CD4-positive, alpha-beta T cell treated with Interleukin-1 beta for 1 hour (primary cell): ENCODE measurements at regions not wholly inside any gene's neighbourhood (a gene's known extent, or its start where the extent isn't known, plus 50 kb on each side); places are given as distances from the start of the nearest gene placed in this dataset.

Source experiments
- DNase-seq, 2 donors: peaks; one replicate each; pipeline ENCODE4 v3.0.0-alpha.2; 2020 to 2022

DNA sequence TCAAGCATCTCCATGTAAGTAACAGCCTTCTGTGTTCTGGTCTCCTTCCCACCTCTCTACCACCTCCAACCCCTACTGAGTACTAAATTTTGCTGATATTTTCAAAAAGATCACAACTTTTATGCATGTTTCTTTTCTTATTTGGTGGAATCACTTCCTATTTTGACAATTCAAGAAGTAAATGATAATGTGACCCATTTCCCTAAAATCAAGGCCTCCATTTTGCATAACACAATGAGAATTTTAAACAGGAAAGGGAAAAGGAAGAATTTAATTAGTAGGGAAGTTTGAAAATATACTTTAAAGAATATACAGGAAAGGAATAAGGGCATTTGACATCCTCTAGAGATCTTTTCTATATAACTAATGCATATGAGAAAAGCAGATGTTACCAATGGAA is 212.9 kb upstream of the RASA1 start:
- no peak for DNase-seq

DNA sequence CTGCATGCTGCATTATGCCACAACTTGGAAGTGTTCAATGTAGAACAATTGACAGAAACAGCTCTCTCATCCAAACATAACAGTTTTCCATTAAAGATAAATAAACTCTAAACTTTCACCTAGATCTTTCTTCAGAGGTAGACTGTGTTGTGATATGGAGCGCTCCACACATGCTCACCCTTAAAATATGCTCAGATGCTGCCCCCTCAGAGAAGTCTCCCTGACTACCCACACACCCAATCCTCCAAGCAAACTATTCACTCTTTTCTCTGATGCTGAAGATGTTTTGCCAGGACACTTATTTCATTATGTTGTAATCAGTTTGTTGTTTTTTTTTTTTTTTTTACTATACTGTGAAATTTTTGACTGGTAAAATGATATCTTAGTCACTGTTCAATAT is 206.6 kb upstream of the RASA1 start:
- no peak for DNase-seq

DNA sequence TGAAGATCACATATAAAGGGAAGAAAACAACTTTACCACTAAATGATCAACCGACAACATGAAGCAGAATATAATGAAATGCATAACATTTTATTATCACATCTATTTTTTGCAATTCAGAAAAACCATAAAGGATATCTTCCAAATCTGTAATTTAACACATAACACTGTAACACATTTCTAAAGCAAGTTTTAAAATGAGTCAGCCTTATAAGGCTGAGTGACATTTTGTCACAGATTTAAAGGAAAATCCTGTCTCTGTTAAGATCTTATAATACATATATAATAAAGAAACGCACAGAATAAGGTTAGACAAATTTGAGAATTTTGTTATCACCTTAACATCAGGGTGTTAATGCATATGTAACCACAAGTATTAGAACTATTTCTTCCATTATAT is 198.4 kb upstream of the RASA1 start:
- DNase-seq: no peak

DNA sequence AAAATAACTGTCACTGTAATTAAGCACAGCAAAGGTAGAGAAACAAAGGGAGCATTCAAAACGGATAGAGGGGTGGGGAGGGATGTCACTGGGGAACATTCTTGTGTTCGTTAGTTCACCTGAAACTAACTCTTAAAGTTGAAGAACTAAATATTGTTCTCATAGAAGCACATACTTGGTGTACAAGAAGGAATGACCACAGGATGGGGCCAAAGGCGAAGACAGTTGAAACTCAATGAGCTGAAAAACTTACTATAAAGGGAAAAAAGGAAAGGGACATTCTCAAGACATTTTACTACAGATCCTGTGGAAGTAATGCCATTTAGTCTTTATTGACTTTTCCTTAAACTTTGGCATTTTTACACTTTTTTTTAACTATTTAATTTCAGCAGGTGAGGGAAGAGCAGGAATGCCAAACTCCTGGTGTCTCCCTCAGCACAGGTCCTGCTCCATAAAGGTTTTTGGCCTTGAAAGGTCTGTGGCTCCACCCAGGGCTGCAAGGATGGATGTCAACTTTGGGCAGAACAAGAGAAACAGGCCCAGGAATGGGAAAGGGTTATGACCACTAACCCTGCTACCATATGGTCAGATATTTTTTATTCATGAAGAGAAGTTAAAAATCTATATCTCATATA is 197.6 kb upstream of the RASA1 start:
- peak in 1 of 2 donors; percentile 20 for DNase-seq

DNA sequence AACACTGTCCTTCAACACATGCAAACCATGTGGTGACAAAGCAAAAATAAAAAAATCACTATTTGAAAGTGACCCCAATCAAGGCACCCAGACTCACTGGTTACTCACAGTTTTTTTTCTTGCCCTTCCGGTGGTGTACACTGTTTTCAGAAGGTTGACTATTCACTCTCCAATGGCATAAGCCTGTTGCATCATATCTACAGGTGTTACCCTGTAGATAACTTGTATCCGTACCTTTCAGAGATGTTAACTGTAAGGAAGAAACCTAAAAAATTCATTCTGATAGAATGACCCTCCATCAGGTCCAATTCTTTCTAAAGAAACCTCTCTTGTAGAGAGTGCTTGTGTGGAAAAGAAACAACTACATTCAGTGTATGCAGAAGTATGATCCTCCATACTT is 193.6 kb upstream of the RASA1 start:
- no peak for DNase-seq

DNA sequence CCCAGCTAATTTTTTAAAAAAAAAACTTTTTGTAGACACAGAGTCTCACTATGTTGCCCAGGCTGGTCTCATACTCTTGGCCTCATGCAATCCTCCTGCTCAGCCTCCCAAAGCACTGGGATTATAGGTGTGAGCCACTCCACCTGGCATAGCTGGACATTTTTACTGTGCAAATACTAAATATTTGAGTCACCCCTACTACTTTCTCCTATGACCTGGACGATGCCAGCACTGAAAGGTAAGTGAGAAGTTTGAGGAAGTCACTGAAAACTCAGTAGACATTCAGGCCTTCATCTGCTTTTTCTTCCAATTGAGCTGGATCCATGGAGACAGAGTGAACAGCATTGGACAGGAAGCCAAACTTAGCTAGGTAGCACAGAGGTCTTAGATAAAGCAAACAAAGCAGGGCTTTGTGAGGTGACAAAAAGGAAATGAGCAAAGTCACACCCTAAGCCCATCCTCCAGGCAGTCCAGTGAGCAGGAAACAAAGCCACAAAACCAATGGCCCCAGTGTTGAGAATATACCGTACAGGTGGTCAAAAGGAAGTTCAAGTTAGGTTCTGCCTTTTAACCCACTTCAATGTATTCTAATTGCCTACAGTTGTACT is 192.6 kb upstream of the RASA1 start:
- peak; percentile 33 to 47 for DNase-seq

DNA sequence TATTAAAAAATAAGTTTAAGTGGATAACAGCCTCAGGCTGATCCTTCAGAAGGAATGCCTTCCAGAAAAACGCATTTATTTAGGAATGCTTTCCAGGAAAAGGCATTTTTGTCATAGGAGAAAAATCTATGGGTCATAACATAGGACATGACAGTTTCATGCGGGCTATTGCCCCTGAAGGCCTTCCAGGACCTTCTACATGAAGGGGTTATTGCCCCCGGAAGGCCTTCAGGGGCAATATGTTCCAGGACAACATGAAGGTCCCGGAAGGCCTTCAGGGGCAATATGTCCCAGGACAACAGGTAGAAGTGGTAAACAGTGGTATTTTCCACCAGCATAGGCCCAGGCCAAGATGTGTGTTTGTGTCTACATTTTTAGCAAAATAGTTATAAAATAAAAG is 191.3 kb upstream of the RASA1 start:
- DNase-seq: no peak

DNA sequence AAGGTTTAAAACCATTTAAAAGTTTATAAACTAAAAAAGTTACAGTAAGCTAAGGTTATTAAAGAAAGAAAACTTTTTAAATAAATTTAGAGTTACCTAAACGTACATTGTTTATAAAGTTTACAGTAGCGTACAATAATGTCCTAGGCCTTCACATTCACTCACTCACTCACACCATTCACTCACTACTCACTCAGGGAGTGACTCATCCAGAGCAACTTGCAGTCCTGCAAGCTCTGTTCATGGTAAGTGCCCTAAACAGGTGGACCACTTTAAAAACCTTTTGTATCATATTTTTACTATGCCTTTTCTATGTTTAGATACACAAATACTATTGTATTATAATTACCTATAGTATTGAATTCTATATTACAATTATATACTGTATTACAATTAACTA is 190.8 kb upstream of the RASA1 start:
- no peak for DNase-seq

DNA sequence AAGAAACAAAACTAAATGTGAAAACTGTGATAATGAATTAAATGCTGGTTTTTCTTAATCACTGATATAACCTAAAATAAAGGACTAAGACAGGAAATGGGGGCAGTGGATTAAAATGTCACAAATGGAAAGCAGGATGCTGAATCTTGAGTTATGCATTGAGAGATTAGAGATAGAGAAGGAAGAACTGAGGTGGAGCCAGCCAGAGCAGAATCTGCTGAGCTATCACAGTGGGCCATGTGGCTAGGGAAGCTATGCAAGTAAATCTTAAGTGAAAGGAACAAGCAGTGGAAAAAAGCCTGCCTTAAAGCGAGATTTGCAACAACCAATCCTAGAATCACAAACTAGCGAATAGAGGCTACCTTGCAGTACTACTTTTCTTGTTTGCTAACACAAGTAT is 188.5 kb upstream of the RASA1 start:
- DNase-seq: no peak

DNA sequence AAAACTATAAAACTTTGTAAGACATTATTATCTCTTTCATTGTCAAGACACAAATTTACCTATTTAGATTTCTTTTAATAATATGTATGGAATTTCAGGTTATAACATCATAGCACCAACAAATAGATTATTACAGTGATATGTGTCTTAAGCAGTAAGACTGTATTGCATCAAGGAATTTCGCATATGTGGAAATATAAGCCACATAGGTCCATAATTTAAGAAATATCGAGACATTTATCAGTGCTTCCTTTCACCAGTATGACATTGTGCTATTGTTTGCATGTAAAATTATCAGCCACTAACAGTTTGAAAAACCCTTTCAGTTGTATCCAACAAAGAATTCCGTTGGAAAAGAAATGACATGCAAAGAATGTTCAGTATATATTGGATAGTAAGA is 186.7 kb upstream of the RASA1 start:
- no peak for DNase-seq

DNA sequence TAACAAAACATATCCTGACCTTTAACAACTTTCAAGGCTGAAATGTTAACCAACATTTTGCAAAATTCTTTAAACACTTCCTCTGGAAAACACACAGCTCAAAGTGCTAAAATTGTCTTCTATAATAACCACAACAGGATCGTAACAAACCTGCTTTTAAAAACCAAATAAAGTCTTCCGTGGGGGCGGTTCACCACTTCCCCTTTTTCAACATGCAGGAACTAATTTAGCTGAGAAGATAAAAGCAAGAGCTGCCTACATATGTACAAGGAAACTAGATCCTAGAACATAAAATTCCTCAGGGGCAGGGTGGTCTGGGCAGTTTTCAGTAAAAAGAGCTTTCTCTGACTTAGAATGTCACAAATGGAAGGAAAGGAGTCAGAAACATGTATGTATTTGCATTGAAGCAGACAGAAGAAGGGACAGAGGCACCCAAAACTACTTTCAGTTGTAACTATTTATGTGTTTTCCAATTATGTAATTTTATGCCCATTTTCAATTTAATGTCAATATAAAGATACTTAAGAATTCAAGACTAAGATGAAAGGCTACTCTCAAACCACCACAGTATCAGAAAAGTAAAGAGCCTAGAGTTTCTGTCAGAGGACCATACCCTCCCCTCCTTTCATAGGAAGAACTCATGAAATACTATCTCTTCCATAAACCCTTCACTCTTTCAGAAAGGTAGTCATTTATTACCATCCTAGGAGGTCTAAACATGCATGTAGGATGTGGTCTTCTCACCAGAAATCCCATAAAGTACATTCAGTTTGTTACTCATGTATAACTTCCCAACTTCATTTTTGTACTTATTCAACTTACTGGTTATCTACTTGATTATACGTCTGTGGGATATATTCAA is 185.9 kb upstream of the RASA1 start:
- DNase-seq: peak; percentile 41 to 47

DNA sequence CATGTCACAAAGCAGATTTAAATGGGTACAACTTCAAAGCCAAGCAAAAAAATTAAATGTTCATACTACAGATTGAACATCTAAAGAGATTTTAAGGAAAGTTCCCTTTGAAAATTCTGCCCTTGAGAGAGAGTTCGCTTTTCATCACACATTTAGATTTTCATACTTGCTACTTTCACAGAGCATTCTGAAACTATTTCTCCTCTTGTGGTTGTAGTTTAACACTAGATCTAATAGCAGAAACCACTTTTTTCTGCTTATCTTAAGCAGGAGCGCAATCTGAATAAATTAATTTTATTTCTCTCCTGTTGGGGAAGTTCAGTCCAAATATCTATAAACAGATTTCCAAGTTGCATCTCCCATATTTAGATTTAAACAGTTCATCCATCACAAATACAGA is 173.3 kb upstream of the RASA1 start:
- DNase-seq: no peak

DNA sequence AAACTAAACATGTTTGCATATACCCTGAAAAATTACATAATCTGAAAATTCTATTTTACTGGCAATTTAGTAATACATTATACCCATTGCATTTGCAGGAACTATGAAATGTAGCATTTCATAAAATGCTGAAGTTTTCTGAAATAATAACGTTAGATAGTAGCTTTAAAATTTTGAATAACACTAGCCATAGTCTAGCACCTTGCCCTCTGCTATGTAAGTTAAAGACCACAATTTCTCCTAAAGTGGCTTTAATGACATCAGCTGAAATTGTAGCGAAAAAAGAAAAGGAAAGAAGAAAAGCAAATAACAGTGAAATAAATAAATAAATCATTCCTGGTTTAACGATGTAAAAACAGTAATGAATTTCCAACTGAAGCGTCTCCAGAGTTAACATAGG is 172.8 kb upstream of the RASA1 start:
- DNase-seq: no peak

DNA sequence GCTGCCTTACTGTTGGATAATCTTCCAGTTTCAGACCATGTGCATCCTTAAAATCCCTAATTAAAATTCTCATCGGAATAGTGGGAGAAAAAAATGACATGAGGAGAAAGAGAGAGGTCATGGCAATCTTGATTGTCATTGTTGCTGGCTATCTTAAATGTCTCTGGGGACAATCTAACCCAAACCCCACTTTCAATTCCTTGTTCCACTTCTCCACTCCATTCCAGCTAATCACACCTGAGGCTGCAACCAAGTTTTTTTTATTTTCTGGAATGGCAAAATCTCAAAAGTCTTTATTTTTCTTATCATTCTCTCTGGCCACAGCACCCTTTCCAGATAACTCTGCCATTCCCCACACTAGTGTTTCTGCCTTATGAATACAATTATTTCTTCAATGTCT is 171.9 kb upstream of the RASA1 start:
- no peak for DNase-seq

DNA sequence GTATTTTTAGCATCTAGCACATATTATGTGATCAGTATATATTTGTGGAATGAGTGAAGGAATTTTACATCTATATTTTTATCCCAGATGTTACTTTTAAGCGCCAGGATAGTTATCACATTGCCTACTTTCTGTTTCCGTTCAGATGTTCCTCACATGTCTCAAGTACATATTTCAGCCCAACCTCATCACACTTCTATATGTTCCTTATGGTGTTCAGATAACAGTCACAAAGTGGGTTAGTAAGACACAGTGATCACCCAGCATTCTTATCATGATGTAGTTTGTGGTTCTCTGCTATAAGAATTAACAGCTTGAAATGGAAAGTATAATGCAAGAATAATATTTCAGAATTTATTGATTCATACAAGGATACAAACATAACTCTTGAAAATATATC is 170.0 kb upstream of the RASA1 start:
- no peak for DNase-seq

DNA sequence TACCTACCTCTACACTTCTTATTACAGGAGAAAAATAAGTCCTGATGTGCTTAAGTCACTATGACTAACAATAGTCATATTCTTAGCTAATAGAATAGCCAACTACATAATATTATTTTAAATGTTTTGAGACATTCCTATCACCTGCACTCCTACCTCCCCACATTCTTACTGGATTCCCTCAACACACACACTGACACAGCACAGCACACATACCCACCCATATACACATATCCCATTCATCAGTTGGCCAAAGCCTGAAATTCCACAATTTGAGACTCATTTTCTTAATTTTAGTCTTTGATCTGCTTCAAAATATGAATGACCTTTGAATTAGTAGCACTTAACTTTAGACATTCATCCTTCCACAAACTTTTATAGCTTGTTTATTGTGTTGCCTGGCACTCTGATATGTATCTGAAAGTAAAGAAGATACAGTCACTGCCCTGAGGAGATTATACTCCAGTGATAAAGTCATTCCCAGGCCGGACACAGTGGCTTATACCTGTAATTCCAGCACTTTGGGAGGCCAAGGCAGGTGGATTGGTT is 168.3 kb upstream of the RASA1 start:
- DNase-seq: no peak

DNA sequence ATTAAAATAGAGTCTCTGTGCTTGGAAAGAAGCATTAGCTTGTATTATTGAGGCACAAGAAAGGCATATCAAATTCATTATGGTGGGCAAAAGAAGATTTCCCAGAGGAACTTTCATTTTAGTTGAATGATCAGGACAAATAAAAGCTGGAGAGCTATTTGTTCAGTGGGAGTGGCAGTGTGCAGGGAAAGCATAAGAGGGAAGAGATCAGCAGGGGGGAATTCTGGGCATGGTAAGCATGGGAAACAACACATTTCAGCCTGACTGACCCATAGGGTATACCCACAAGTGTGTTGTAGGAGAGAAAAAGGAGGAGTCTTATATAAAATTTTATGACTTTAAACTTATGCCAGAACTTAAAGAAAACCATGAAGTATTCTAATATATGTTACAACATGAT is 167.7 kb upstream of the RASA1 start:
- DNase-seq: no peak

DNA sequence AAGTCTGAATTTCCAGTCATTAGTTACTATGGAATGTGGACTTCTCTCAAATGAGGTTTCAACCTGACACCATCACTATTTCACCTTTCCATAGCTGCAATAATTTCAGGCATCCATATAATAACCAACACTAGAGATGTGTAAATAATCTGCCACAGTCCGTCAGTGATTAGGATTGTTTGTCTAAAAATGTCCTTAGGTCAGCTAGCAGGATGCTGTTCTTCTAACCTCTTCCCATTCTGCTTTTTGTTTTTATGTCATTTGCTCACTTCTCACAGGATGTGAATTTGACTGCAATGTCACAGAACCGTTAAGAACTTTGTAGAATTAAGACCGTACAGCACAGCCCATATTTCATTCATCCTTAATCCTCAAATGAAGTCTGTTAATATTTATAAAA is 166.4 kb upstream of the RASA1 start:
- no peak for DNase-seq

DNA sequence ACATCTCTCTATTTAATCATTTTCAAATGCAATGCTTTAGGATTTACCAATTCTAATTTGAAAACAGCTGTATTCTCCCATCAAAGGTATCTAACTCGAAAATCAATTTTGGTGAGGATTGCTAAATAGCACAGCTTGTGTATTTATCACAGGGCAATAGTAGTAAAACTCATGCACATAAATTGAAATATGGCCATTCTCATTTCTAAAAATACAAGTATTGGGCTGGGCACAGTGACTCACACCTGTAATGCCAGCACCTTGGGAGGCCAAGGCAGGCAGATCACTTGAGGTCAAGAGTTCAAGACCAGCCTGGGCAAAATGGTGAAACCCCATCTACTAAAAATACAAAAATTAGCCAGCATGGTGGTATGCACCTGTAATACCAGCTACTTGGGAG is 164.8 kb upstream of the RASA1 start:
- DNase-seq: no peak

DNA sequence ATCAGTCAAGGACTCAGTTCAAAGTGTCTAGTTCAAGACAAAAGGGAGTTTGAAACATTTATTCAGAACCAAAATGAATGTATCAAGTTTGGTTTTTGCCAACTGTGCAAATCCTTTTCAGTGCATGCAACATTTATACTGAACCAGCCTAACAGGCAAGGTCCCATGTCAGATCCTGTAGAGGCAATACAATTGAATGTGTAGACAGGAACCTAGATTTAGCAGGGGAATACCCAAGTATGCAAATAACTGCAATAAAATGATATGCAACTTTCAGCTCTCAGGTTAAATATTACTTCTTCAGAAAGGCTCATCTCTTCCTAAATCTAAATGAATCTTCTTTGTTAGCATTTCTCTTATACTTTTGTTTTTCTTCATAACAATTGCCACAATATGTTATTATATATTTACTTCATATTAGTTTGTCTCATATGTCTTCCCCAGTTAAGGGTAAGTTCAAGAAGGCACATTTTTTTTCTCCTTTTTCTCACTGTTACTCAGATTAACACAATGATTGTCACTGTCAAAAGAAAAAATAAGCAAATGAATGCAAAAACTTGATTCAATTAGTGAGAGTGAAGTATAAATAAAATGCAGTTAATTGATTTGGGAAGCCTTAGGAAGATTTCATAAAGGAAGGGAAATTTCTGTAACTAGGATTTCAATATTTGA is 163.9 kb upstream of the RASA1 start:
- no peak for DNase-seq

DNA sequence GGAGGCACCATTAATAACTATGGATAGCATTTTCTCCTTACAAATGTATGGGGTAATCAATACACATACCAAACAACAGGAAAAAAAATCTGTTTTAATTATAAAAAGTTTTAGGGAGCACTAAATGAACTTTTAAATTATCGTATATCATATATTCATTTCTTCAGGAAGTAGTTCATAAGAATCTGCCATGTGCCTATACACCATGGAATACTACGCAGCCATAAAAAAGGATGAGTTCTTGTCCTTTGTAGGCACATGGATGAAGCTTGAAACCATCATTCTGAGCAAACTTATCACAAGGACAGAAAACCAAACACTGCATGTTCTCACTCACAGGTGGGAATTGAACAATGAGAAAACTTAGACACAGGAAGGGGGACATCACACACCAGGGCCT is 162.1 kb upstream of the RASA1 start:
- DNase-seq: no peak

DNA sequence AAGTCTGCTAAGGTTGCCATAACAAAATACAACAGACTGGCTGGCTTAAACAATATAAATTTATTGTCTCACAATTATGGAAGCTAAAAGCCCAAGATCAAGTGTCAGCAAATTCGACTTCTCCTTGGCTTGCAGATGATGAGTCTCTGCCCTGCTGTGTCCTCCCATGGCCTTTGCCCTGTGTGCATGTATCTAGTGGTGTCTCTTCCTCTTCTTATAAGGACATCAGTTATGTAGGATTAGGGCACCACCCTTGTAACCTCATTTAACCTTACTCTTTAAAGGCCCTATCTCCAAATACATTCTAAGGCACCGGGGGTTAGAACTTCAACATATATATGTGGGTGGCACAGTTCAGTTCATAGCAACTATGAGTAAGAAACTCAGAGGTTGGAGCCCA is 157.9 kb upstream of the RASA1 start:
- DNase-seq: no peak

DNA sequence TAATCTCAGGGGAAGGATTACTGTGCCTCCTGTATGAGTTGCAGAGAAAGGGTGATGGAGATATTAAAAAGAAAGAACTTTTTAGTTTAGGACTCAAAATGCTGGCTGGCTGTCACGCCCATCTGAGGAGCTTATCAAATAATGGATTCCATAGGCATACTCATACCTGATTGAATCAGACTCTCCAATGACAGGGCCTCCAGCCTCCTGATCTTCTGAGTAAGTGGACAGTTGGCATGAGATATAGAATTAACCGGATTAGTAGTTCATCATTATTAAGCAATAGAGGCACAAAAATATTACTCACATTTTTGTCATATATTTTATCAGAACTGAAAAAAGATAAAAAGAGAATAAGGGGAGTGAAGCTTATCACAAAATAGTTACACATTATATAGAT is 157.0 kb upstream of the RASA1 start:
- DNase-seq: no peak

DNA sequence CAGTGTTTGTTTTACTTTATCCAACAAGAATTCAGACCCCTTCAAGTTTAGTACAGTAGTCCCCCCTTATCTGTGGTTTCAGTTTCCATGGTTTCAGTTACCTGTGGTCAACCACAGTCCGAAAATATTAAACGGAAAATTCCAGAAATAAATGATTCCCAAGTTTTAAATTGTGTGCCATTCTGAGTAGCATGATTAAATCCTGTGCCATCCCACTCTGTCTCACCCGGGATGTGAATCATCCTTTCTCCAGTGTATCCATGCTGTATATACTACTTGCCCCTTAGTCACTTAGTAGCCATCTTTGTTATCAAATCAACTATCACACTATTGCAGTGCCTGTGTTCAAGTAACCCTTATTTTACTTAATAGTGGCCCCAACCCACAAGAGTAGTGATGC is 153.8 kb upstream of the RASA1 start:
- no peak for DNase-seq
